ENCODE measurements at regions not wholly inside any gene's neighbourhood (a gene's known extent, or its start where the extent isn't known, plus 50 kb on each side); places are given as distances from the start of the nearest gene placed in this dataset.
"Not testable (repeated sequence)": the region's sequence is repeated elsewhere in the genome, so short reads cannot be mapped to it uniquely, and the experiment has no call there.

GRCh38 chr12:8282181-8282580 lies 54.8 kb upstream of the FAM90A1 start:
- H3K9ac ChIP-seq (replicated peaks in 1 of 4; ENCODE audit: extremely low read depth in 1 of 4, low read depth in 3 of 4, low read length in 3 of 4); H3K36me3 ChIP-seq (ENCODE audit: control insufficient read depth in 2 of 4, insufficient read depth in 4 of 4, low read length in 3 of 4); H2BK15ac ChIP-seq (ENCODE audit: low read length); H3K9me3 ChIP-seq (ENCODE audit: insufficient read depth in 2 of 2, low read depth in 1 of 2, low read length in 1 of 2); H4K20me1 ChIP-seq (replicated peaks in 1 of 2; ENCODE audit: control insufficient read depth in 1 of 2, insufficient read depth in 2 of 2, low read length in 2 of 2); H2AK5ac ChIP-seq (ENCODE audit: low read depth, low read length); H3K4me1 ChIP-seq (replicated peaks in 1 of 4; ENCODE audit: control insufficient read depth in 3 of 4, insufficient read depth in 4 of 4, low read length in 3 of 4); FAIRE-seq; H4K8ac ChIP-seq (ENCODE audit: extremely low read depth, insufficient read depth, low read length); H3K4ac ChIP-seq (replicated peaks; ENCODE audit: insufficient read length, low read depth, low read length); H3K27me3 ChIP-seq (replicated peaks in 1 of 4; ENCODE audit: control insufficient read depth in 3 of 4, extremely low read depth in 1 of 4, insufficient read depth in 3 of 4, low read length in 3 of 4); DNase-seq (ENCODE audit: low read depth in 1 of 2, low spot score in 2 of 2); H3K14ac ChIP-seq (ENCODE audit: insufficient read length); H3K4me3 ChIP-seq (ENCODE audit: extremely low read depth in 1 of 4, insufficient read depth in 2 of 4, low read depth in 3 of 4, low read length in 4 of 4); H3K18ac ChIP-seq (ENCODE audit: extremely low read depth, low read length); H2BK5ac ChIP-seq (ENCODE audit: low read depth, low read length); H2BK120ac ChIP-seq (replicated peaks; ENCODE audit: low read depth, low read length); H3K4me2 ChIP-seq (ENCODE audit: insufficient read depth in 1 of 2, low read depth in 2 of 2, low read length in 2 of 2); H4K5ac ChIP-seq (ENCODE audit: insufficient read length, low read depth, low read length); H2AFZ ChIP-seq (ENCODE audit: low read length); H3K79me2 ChIP-seq (ENCODE audit: control insufficient read depth in 1 of 2, insufficient read depth in 2 of 2, low read length in 2 of 2); H2BK20ac ChIP-seq (ENCODE audit: low read length); H3K27ac ChIP-seq (ENCODE audit: low read depth, low read length); CTCF ChIA-PET (ENCODE audit: partially characterized antibody); H3K23ac ChIP-seq (ENCODE audit: insufficient read length); H2BK12ac ChIP-seq (ENCODE audit: low read depth, low read length); H3K56ac ChIP-seq (replicated peaks; ENCODE audit: insufficient read length, low read depth, low read length); H3K23me2 ChIP-seq (ENCODE audit: low read depth, low read length); POLR2A ChIA-PET (ENCODE audit: partially characterized antibody); H4K91ac ChIP-seq (replicated peaks; ENCODE audit: insufficient read length, low read length); H3K79me1 ChIP-seq (ENCODE audit: low read depth, low read length): not testable (repeated sequence)
- WGBS, 2 experiments (ENCODE audit: extremely low coverage in 1 of 2, insufficient coverage in 1 of 2, insufficient read length in 1 of 2, insufficient replicate concordance in 2 of 2, low coverage in 1 of 2, low lambda C conversion rate in 2 of 2, missing lambda C conversion rate in 1 of 2) = 84% methylated on average over 9 of the region's 11 CpGs; no CpG with 5 or more reads in 1 of the 2 experiments

DNA sequence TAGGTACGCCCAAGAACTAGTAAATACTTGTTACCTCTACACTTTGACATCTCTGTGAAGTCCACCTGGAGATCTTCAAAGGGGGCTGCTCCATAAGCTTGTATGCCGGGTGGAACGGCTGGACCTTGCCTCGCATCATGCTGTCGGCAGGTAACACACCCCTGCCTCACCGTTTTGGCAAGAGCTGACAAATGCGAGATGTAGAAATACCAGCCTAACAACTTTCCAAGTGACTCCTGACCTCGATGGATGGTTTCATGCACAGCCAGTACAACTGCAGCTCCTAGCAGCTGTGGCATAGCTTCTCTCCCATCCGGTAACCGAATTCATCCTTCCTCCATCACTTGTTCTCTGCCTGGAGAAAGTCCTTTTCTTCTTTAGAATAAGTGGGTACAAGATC lies 58.3 kb upstream of the FAM90A1 start:
- DNase-seq (ENCODE audit: low read depth in 1 of 2, low spot score in 2 of 2); H3K4me3 ChIP-seq (ENCODE audit: extremely low read depth in 1 of 4, insufficient read depth in 2 of 4, low read depth in 3 of 4, low read length in 4 of 4); H3K79me1 ChIP-seq (ENCODE audit: low read depth, low read length); H4K8ac ChIP-seq (ENCODE audit: extremely low read depth, insufficient read depth, low read length); H3K79me2 ChIP-seq (ENCODE audit: control insufficient read depth in 1 of 2, insufficient read depth in 2 of 2, low read length in 2 of 2); H2BK5ac ChIP-seq (ENCODE audit: low read depth, low read length); H3K14ac ChIP-seq (ENCODE audit: insufficient read length); H3K18ac ChIP-seq (ENCODE audit: extremely low read depth, low read length); H3K23ac ChIP-seq (ENCODE audit: insufficient read length); H2AK5ac ChIP-seq (ENCODE audit: low read depth, low read length); H3K9me3 ChIP-seq (ENCODE audit: insufficient read depth in 2 of 2, low read depth in 1 of 2, low read length in 1 of 2); H3K27me3 ChIP-seq (replicated peaks in 1 of 4; ENCODE audit: control insufficient read depth in 3 of 4, extremely low read depth in 1 of 4, insufficient read depth in 3 of 4, low read length in 3 of 4); H3K23me2 ChIP-seq (ENCODE audit: low read depth, low read length); H2AFZ ChIP-seq (ENCODE audit: low read length); H3K9ac ChIP-seq (replicated peaks in 1 of 4; ENCODE audit: extremely low read depth in 1 of 4, low read depth in 3 of 4, low read length in 3 of 4); H3K4ac ChIP-seq (replicated peaks; ENCODE audit: insufficient read length, low read depth, low read length); POLR2A ChIA-PET (ENCODE audit: partially characterized antibody); H3K56ac ChIP-seq (replicated peaks; ENCODE audit: insufficient read length, low read depth, low read length); H4K91ac ChIP-seq (replicated peaks; ENCODE audit: insufficient read length, low read length); H2BK15ac ChIP-seq (ENCODE audit: low read length); H4K5ac ChIP-seq (ENCODE audit: insufficient read length, low read depth, low read length); CTCF ChIA-PET (ENCODE audit: partially characterized antibody); H2BK120ac ChIP-seq (replicated peaks; ENCODE audit: low read depth, low read length); H3K4me2 ChIP-seq (ENCODE audit: insufficient read depth in 1 of 2, low read depth in 2 of 2, low read length in 2 of 2); H3K27ac ChIP-seq (ENCODE audit: low read depth, low read length); H4K20me1 ChIP-seq (replicated peaks in 1 of 2; ENCODE audit: control insufficient read depth in 1 of 2, insufficient read depth in 2 of 2, low read length in 2 of 2); H2BK12ac ChIP-seq (ENCODE audit: low read depth, low read length); H3K4me1 ChIP-seq (replicated peaks in 1 of 4; ENCODE audit: control insufficient read depth in 3 of 4, insufficient read depth in 4 of 4, low read length in 3 of 4); FAIRE-seq; H2BK20ac ChIP-seq (ENCODE audit: low read length); H3K36me3 ChIP-seq (ENCODE audit: control insufficient read depth in 2 of 4, insufficient read depth in 4 of 4, low read length in 3 of 4): not testable (repeated sequence)
- 87% methylated on average over 10 of the region's 10 CpGs; no CpG with 5 or more reads in 1 of the 2 experiments for WGBS, 2 experiments (ENCODE audit: extremely low coverage in 1 of 2, insufficient coverage in 1 of 2, insufficient read length in 1 of 2, insufficient replicate concordance in 2 of 2, low coverage in 1 of 2, low lambda C conversion rate in 2 of 2, missing lambda C conversion rate in 1 of 2)
